Colon (tissue), 2 donors: ENCODE measurements at regions not wholly inside any gene's neighbourhood (a gene's known extent, or its start where the extent isn't known, plus 50 kb on each side); places are given as distances from the start of the nearest gene placed in this dataset.
"Not testable (repeated sequence)": the region's sequence is repeated elsewhere in the genome, so short reads cannot be mapped to it uniquely, and the experiment has no call there.

Experiments used
- FAIRE-seq: peaks from 2 replicates; lab custom pipeline; 2012; peaks lifted over from hg19 to GRCh38; lab: Jason Lieb, UNC
- donor health status: control.
- donor health status: control.

- no peak for FAIRE-seq
Observed at GRCh38 chr14:83842547-83842946, 1687.4 kb upstream of the FLRT2 start.

- no peak for FAIRE-seq
Observed at GRCh38 chr14:83847102-83847501, 1682.8 kb upstream of the FLRT2 start.

- FAIRE-seq: no peak
Observed at GRCh38 chr14:83850092-83850491, 1679.9 kb upstream of the FLRT2 start.

- no peak for FAIRE-seq
Observed at GRCh38 chr14:83856334-83856733, 1673.6 kb upstream of the FLRT2 start.

GRCh38 chr14:83860631-83861155 lies 1669.3 kb upstream of the FLRT2 start:
- FAIRE-seq: no peak

GRCh38 chr14:83863042-83863774 lies 1666.7 kb upstream of the FLRT2 start:
- no peak for FAIRE-seq

- FAIRE-seq: no peak
Observed at GRCh38 chr14:83864106-83864505, 1665.8 kb upstream of the FLRT2 start.

- FAIRE-seq: no peak
Observed at GRCh38 chr14:83867566-83868225, 1662.2 kb upstream of the FLRT2 start.

- no peak for FAIRE-seq
Observed at GRCh38 chr14:83870546-83871270, 1659.2 kb upstream of the FLRT2 start.

- FAIRE-seq: no peak
Observed at GRCh38 chr14:83873669-83874068, 1656.3 kb upstream of the FLRT2 start.

- no peak for FAIRE-seq
Observed at GRCh38 chr14:83874662-83875061, 1655.3 kb upstream of the FLRT2 start.

GRCh38 chr14:83883732-83884131 lies 1646.2 kb upstream of the FLRT2 start:
- FAIRE-seq: no peak

- no peak for FAIRE-seq
Observed at GRCh38 chr14:83885837-83886293, 1644.1 kb upstream of the FLRT2 start.

- FAIRE-seq: no peak
Observed at GRCh38 chr14:83887866-83888265, 1642.1 kb upstream of the FLRT2 start.

GRCh38 chr14:83893447-83893846 lies 1636.5 kb upstream of the FLRT2 start:
- FAIRE-seq: no peak

- FAIRE-seq: no peak
Observed at GRCh38 chr14:83894568-83894967, 1635.4 kb upstream of the FLRT2 start.

- not testable (repeated sequence) for FAIRE-seq
Observed at GRCh38 chr14:83898558-83898957, 1631.4 kb upstream of the FLRT2 start.

- FAIRE-seq: no peak
Observed at GRCh38 chr14:83899706-83900105, 1630.2 kb upstream of the FLRT2 start.

- FAIRE-seq: no peak
Observed at GRCh38 chr14:83905157-83905556, 1624.8 kb upstream of the FLRT2 start.

GRCh38 chr14:83908419-83908818 lies 1621.5 kb upstream of the FLRT2 start:
- FAIRE-seq: no peak

- no peak for FAIRE-seq
Observed at GRCh38 chr14:83909507-83909906, 1620.4 kb upstream of the FLRT2 start.

- FAIRE-seq: no peak
Observed at GRCh38 chr14:83912032-83912642, 1617.8 kb upstream of the FLRT2 start.
